Glutamatergic neuron (in vitro differentiated cells): ENCODE measurements at regions not wholly inside any gene's neighbourhood (a gene's known extent, or its start where the extent isn't known, plus 50 kb on each side); places are given as distances from the start of the nearest gene placed in this dataset.
A peak's percentile ranks its signal among the peaks of the same experiment; 100 is the strongest.

ENCODE experiments used
- DNase-seq: peaks from one replicate; pipeline ENCODE4 v3.0.0; 2022
- H3K27ac Mint-ChIP-seq: one replicate; pipeline ENCODE4 v1.8.0; 2020; ENCODE audit warnings: mild to moderate bottlenecking, mixed read lengths, inconsistent platforms; ENCODE audit not compliant: unreplicated experiment
- H3K27me3 Mint-ChIP-seq: one replicate; pipeline ENCODE4 v1.8.0; 2020; ENCODE audit warnings: mild to moderate bottlenecking, moderate library complexity, mixed read lengths, inconsistent platforms; ENCODE audit not compliant: unreplicated experiment
- H3K36me3 Mint-ChIP-seq: one replicate; pipeline ENCODE4 v1.8.0; 2020; ENCODE audit warnings: mild to moderate bottlenecking, mixed read lengths, inconsistent platforms; ENCODE audit not compliant: unreplicated experiment
- H3K4me1 Mint-ChIP-seq: one replicate; pipeline ENCODE4 v1.8.0; 2020; ENCODE audit warnings: mild to moderate bottlenecking, low read depth, mixed read lengths, inconsistent platforms; ENCODE audit not compliant: unreplicated experiment
- H3K4me3 Mint-ChIP-seq: one replicate; pipeline ENCODE4 v1.8.0; 2020; ENCODE audit warnings: mild to moderate bottlenecking, mixed read lengths, inconsistent platforms; ENCODE audit not compliant: unreplicated experiment
- H3K9me3 Mint-ChIP-seq: one replicate; pipeline ENCODE4 v1.8.0; 2020; ENCODE audit warnings: mild to moderate bottlenecking, moderate library complexity, mixed read lengths, inconsistent platforms; ENCODE audit not compliant: unreplicated experiment
- CTCF ChIP-seq: fragments of 200-600 bp; sonication (generic); IDR thresholded peaks from one replicate; pipeline ENCODE4 v1.5.0; 2021; ENCODE audit not compliant: partially characterized antibody, unreplicated experiment

GRCh38 chr5:86841000-86841644, 223.4 kb downstream of the COX7C start:
- no peak for TF ChIP-seq CTCF
- Mint-ChIP-seq H3K9me3 (no peaks in the 10 kb centered on the region), H3K4me1 (no peaks in the 10 kb centered on the region), H3K27me3 (no peaks in the 10 kb centered on the region), H3K27ac (no peak overlapping the region), H3K36me3 (no peaks in the 10 kb centered on the region), H3K4me3 (no peak overlapping the region)
- DNase-seq: no peak

GRCh38 chr5:86858442-86858841, 240.7 kb downstream of the COX7C start:
- TF ChIP-seq CTCF: no peak
- no peak for DNase-seq
- H3K4me1 Mint-ChIP-seq: peaks cover 3% of the 10 kb centered on the region
- H3K36me3 Mint-ChIP-seq: no peaks in the 10 kb centered on the region
- H3K27me3 Mint-ChIP-seq: no peaks in the 10 kb centered on the region
- no peak overlapping the region for H3K4me3 Mint-ChIP-seq
- H3K27ac Mint-ChIP-seq: no peak overlapping the region
- H3K9me3 Mint-ChIP-seq: peaks cover 2% of the 10 kb centered on the region

- H3K27ac Mint-ChIP-seq: no peak overlapping the region
- peaks cover 2% of the 10 kb centered on the region for H3K9me3 Mint-ChIP-seq
- no peak overlapping the region for H3K4me3 Mint-ChIP-seq
- no peaks in the 10 kb centered on the region for H3K27me3 Mint-ChIP-seq
- no peak for TF ChIP-seq CTCF
- H3K36me3 Mint-ChIP-seq: no peaks in the 10 kb centered on the region
- no peak for DNase-seq
- peaks cover 14% of the 10 kb centered on the region for H3K4me1 Mint-ChIP-seq
Observed at GRCh38 chr5:86861512-86861911, 243.8 kb downstream of the COX7C start.

GRCh38 chr5:86862093-86862492, 244.4 kb downstream of the COX7C start:
- Mint-ChIP-seq H3K4me3 (no peak overlapping the region), H3K4me1 (peaks cover 14% of the 10 kb centered on the region), H3K9me3 (no peaks in the 10 kb centered on the region), H3K27ac (no peak overlapping the region), H3K36me3 (no peaks in the 10 kb centered on the region), H3K27me3 (no peaks in the 10 kb centered on the region)
- no peak for DNase-seq
- TF ChIP-seq CTCF: no peak

GRCh38 chr5:86864051-86864450, 246.3 kb downstream of the COX7C start:
- H3K27me3 Mint-ChIP-seq: no peaks in the 10 kb centered on the region
- H3K9me3 Mint-ChIP-seq: no peaks in the 10 kb centered on the region

More at GRCh38 chr5:86864051-86864450, 246.3 kb downstream of the COX7C start:
- H3K27ac Mint-ChIP-seq: peak overlapping the region; percentile 18
- H3K4me1 Mint-ChIP-seq: peaks cover 14% of the 10 kb centered on the region
- no peak for TF ChIP-seq CTCF
- no peak for DNase-seq
- no peaks in the 10 kb centered on the region for H3K36me3 Mint-ChIP-seq
- H3K4me3 Mint-ChIP-seq: no peak overlapping the region
